Breast epithelium (tissue), 4 donors: ENCODE measurements at regions not wholly inside any gene's neighbourhood (a gene's known extent, or its start where the extent isn't known, plus 50 kb on each side); places are given as distances from the start of the nearest gene placed in this dataset.
"Not testable (repeated sequence)": the region's sequence is repeated elsewhere in the genome, so short reads cannot be mapped to it uniquely, and the experiment has no call there.

ENCODE experiments used
- DNase-seq, 2 donors: peaks; one replicate each; pipeline ENCODE4 v3.0.0-alpha.2; 2019; ENCODE audit warnings: low spot score in 2 of 2
- H3K27ac ChIP-seq, 2 donors: fragments of 200-600 bp; sonication (generic) in 1 of 2; one replicate each; pipeline ENCODE4 v1.5.1; 2016 to 2019; ENCODE audit warnings: mild to moderate bottlenecking in 1 of 2
- H3K27me3 ChIP-seq, 2 donors: fragments of 200-600 bp; sonication (generic) in 1 of 2; one replicate each; pipeline versions ENCODE4 v1.5.1 to v1.6.0; 2017 to 2019; ENCODE audit warnings: control low read depth in 1 of 2, mild to moderate bottlenecking in 1 of 2
- H3K36me3 ChIP-seq: fragments of 200-600 bp; one replicate; pipeline ENCODE4 v1.5.1; 2019
- H3K4me1 ChIP-seq, 2 donors: fragments of 200-600 bp; sonication (generic); one replicate each; pipeline ENCODE4 v1.5.1; 2016 to 2019; ENCODE audit warnings: control low read depth in 1 of 2
- H3K4me3 ChIP-seq, 3 donors: fragments of 200-600 bp; sonication (generic); 1 replicate in 2 of 3; 2 replicates in 1 of 3; pipeline ENCODE4 v1.5.1; 2016 to 2019; ENCODE audit warnings: mild to moderate bottlenecking in 3 of 3, moderate library complexity in 2 of 3
- H3K9me3 ChIP-seq, 2 donors: fragments of 200-600 bp; sonication (generic) in 1 of 2; one replicate each; pipeline ENCODE4 v1.5.1; 2016 to 2019; ENCODE audit warnings: control low read depth in 1 of 2
- CTCF ChIP-seq, 3 donors: fragments of 450-650 bp; IDR thresholded peaks; one replicate each; pipeline ENCODE4 v1.5.1; 2016 to 2017; ENCODE audit warnings: antibody characterized with exemption in 3 of 3, mild to moderate bottlenecking in 3 of 3, moderate library complexity in 3 of 3
- POLR2A ChIP-seq: fragments of 450-650 bp; IDR thresholded peaks from one replicate; pipeline ENCODE4 v1.6.1; 2016; ENCODE audit warnings: antibody characterized with exemption, mild to moderate bottlenecking, moderate library complexity
- POLR2AphosphoS5 ChIP-seq, 3 donors: sonication (generic); formaldehyde crosslinking; IDR thresholded peaks; one replicate each; pipeline ENCODE4 v1.6.1; 2017; ENCODE audit warnings: antibody characterized with exemption in 3 of 3
- intact Hi-C: fragments of 100-400 bp; cut with DNase I; formaldehyde crosslinking; loops from one replicate; pipeline ENCODE4 v1.15.1; 2023; ENCODE audit warnings: low total_unique reads

GRCh38 chr5:104494083-104494482 is 931.5 kb upstream of the NUDT12 start:
- no peak overlapping the region for H3K27ac ChIP-seq
- DNase-seq, result no peak
- TF ChIP-seq POLR2A (no peak), POLR2AphosphoS5 (IDR thresholded peaks at IDR 0.05) (no peak), CTCF (IDR thresholded peaks at IDR 0.05) (no peak)
- no peak overlapping the region for H3K4me3 ChIP-seq
- no peaks in the 10 kb centered on the region for H3K36me3 ChIP-seq
- no peaks in the 10 kb centered on the region for H3K4me1 ChIP-seq
- H3K9me3 ChIP-seq, result no peaks in the 10 kb centered on the region
- intact Hi-C loops, result no loop called here
- H3K27me3 ChIP-seq, result no peaks in the 10 kb centered on the region

- intact Hi-C loops, result no loop called here
- Histone ChIP-seq H3K9me3 (peaks cover 0 to 27% of the 10 kb centered on the region in 2 donors), H3K4me3 (no peak overlapping the region), H3K4me1 (no peaks in the 10 kb centered on the region), H3K36me3 (peaks cover 5% of the 10 kb centered on the region), H3K27ac (no peak overlapping the region), H3K27me3 (no peaks in the 10 kb centered on the region)
- TF ChIP-seq CTCF (IDR thresholded peaks at IDR 0.05), result no peak
- TF ChIP-seq POLR2AphosphoS5 (IDR thresholded peaks at IDR 0.05), result no peak
- DNase-seq, result no peak
Measured at GRCh38 chr5:104472811-104473210, 910.2 kb upstream of the NUDT12 start.

- no peak overlapping the region for H3K27ac ChIP-seq
- H3K4me1 ChIP-seq, result no peaks in the 10 kb centered on the region
- peaks cover 0 to 8% of the 10 kb centered on the region in 2 donors for H3K9me3 ChIP-seq
- no peak overlapping the region for H3K4me3 ChIP-seq
- TF ChIP-seq POLR2A (no peak), POLR2AphosphoS5 (IDR thresholded peaks at IDR 0.05) (no peak), CTCF (IDR thresholded peaks at IDR 0.05) (no peak)
- intact Hi-C loops, result no loop called here
- no peaks in the 10 kb centered on the region for H3K27me3 ChIP-seq
- no peaks in the 10 kb centered on the region for H3K36me3 ChIP-seq
- DNase-seq, result no peak
Measured at GRCh38 chr5:104456122-104456521, 893.5 kb upstream of the NUDT12 start.

DNA sequence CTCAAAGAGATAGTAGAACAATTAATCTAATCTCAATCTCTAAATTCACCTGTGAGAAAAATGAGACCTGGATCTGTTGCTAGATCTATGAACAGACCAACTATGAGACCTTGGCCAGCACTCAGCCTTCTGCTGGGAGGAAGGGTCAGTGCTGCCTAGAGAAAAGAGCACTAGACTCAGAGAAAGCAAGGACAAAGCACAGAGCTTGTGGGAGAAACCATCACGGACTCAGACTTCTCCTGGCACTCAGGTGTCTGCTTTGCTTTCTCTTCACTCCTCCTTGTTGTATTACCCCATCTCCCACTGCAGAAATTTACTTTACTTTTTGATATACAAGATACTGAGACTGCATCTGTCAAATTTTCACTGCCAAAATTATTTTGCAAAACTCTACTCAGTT is 890.0 kb upstream of the NUDT12 start:
- no peak for TF ChIP-seq POLR2AphosphoS5 (IDR thresholded peaks at IDR 0.05)
- TF ChIP-seq CTCF (IDR thresholded peaks at IDR 0.05), result no peak
- no peak for TF ChIP-seq POLR2A
- Histone ChIP-seq H3K36me3 (no peaks in the 10 kb centered on the region), H3K4me1 (no peaks in the 10 kb centered on the region), H3K27ac (no peak overlapping the region), H3K27me3 (no peaks in the 10 kb centered on the region), H3K4me3 (no peak overlapping the region), H3K9me3 (no peaks in the 10 kb centered on the region)
- intact Hi-C loops, result no loop called here
- no peak for DNase-seq

DNA sequence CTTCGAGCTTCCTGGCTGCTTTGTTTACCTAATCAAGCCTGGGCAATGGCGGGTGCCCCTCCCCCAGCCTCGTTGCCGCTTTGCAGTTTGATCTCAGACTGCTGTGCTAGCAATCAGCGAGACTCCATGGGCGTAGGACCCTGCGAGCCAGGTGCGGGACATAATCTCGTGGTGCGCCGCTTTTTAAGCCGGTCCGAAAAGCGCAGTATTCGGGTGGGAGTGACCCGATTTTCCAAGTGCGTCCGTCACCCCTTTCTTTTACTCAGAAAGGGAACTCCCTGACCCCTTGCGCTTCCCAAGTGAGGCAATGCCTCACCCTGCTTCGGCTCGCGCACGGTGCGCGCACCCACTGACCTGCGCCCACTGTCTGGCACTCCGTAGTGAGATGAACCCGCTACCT is 889.3 kb upstream of the NUDT12 start:
- H3K4me1 ChIP-seq, intact Hi-C loops, H3K27me3 ChIP-seq, H3K27ac ChIP-seq, H3K4me3 ChIP-seq, H3K36me3 ChIP-seq, H3K9me3 ChIP-seq, DNase-seq: not testable (repeated sequence)

DNA sequence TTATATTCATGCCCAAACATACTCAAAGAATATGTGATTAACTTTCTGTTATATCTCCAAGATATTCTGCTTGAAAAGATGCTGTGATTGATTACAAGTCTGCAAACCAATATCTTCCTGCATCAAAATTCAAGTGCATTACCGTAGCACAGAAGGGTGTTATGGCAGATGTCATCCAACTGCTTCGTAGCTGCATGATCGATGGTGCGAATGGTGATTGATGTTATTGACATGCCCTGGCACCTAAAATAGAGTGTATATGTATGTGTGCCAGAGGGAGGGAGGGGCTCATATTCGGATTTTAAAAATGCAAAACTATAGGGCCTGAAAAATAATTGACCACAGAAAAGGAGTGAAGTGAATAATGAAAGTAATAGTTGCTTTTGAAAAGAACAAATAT is 882.1 kb upstream of the NUDT12 start:
- H3K9me3 ChIP-seq, result no peaks in the 10 kb centered on the region
- no peaks in the 10 kb centered on the region for H3K36me3 ChIP-seq
- H3K4me3 ChIP-seq, result no peak overlapping the region
- TF ChIP-seq CTCF (IDR thresholded peaks at IDR 0.05) (no peak), POLR2A (no peak), POLR2AphosphoS5 (IDR thresholded peaks at IDR 0.05) (no peak)
- intact Hi-C loops, result no loop called here
- H3K4me1 ChIP-seq, result no peaks in the 10 kb centered on the region
- DNase-seq, result no peak
- H3K27ac ChIP-seq, result no peak overlapping the region
- no peaks in the 10 kb centered on the region for H3K27me3 ChIP-seq
